HUES6 (cell line): ENCODE measurements at regions not wholly inside any gene's neighbourhood (a gene's known extent, or its start where the extent isn't known, plus 50 kb on each side); places are given as distances from the start of the nearest gene placed in this dataset.
"Not testable (repeated sequence)": the region's sequence is repeated elsewhere in the genome, so short reads cannot be mapped to it uniquely, and the experiment has no call there.

Source experiments
- H3K27ac ChIP-seq: 2 replicates; pipeline ENCODE4 v1.7.0; 2013; ENCODE audit warnings: low read depth, mild to moderate bottlenecking, low read length, inconsistent platforms
- H3K27me3 ChIP-seq: 2 replicates; pipeline ENCODE4 v1.6.1; 2013; ENCODE audit warnings: low read length; ENCODE audit not compliant: control insufficient read depth, insufficient read depth
- H3K36me3 ChIP-seq: 2 replicates; pipeline ENCODE4 v1.6.1; 2013; ENCODE audit warnings: low read length; ENCODE audit not compliant: control insufficient read depth, insufficient read depth
- H3K4me1 ChIP-seq: 2 replicates; pipeline ENCODE4 v1.6.1; 2013; ENCODE audit warnings: low read length; ENCODE audit not compliant: control insufficient read depth, insufficient read depth
- H3K4me3 ChIP-seq: 2 replicates; pipeline ENCODE4 v1.5.1; 2013; ENCODE audit warnings: low read depth, low read length
- H3K9ac ChIP-seq: one replicate; pipeline ENCODE4 v1.6.1; 2013; ENCODE audit warnings: mild to moderate bottlenecking, low read length
- H3K9me3 ChIP-seq: 2 replicates; pipeline ENCODE4 v1.6.1; 2013; ENCODE audit warnings: low read depth, low read length; ENCODE audit not compliant: control insufficient read depth, insufficient read depth

- no peaks in the 10 kb centered on the region for H3K27me3 ChIP-seq
- H3K4me1 ChIP-seq: no peaks in the 10 kb centered on the region
- H3K27ac ChIP-seq: no peak overlapping the region
- H3K4me3 ChIP-seq: no peak overlapping the region
- H3K9ac ChIP-seq: no peak overlapping the region
- no peaks in the 10 kb centered on the region for H3K36me3 ChIP-seq
- no peaks in the 10 kb centered on the region for H3K9me3 ChIP-seq
Observed at GRCh38 chrX:147468600-147468999, 443.1 kb upstream of the FMR1 start.

GRCh38 chrX:147476008-147476407 is 435.7 kb upstream of the FMR1 start:
- no peak overlapping the region for H3K9ac ChIP-seq
- H3K27me3 ChIP-seq: no peaks in the 10 kb centered on the region; the same call in 1 of the 2 replicates
- no peak overlapping the region for H3K4me3 ChIP-seq
- no peaks in the 10 kb centered on the region for H3K4me1 ChIP-seq
- H3K36me3 ChIP-seq: no peaks in the 10 kb centered on the region
- no peaks in the 10 kb centered on the region for H3K9me3 ChIP-seq
- no peak overlapping the region for H3K27ac ChIP-seq

- Histone ChIP-seq H3K4me3 (no peak overlapping the region), H3K36me3 (no peaks in the 10 kb centered on the region), H3K9ac (no peak overlapping the region), H3K9me3 (no peaks in the 10 kb centered on the region), H3K4me1 (no peaks in the 10 kb centered on the region), H3K27ac (no peak overlapping the region), H3K27me3 (no peaks in the 10 kb centered on the region; the same call in 1 of the 2 replicates)
Observed at GRCh38 chrX:147478899-147479298, 432.8 kb upstream of the FMR1 start.

- H3K27me3 ChIP-seq: no peaks in the 10 kb centered on the region
- no peak overlapping the region for H3K4me3 ChIP-seq
- H3K9me3 ChIP-seq: peaks cover 1% of the 10 kb centered on the region
- H3K9ac ChIP-seq: no peak overlapping the region
- H3K4me1 ChIP-seq: no peaks in the 10 kb centered on the region
- H3K27ac ChIP-seq: no peak overlapping the region
- H3K36me3 ChIP-seq: no peaks in the 10 kb centered on the region
Observed at GRCh38 chrX:147485207-147485606, 426.5 kb upstream of the FMR1 start.

GRCh38 chrX:147494365-147494764 is 417.4 kb upstream of the FMR1 start:
- H3K9ac ChIP-seq: no peak overlapping the region
- no peak overlapping the region for H3K27ac ChIP-seq
- peaks cover 6% of the 10 kb centered on the region for H3K9me3 ChIP-seq
- H3K4me3 ChIP-seq: no peak overlapping the region
- H3K36me3 ChIP-seq: no peaks in the 10 kb centered on the region
- peaks cover 5% of the 10 kb centered on the region for H3K4me1 ChIP-seq
- no peaks in the 10 kb centered on the region; the same call in 1 of the 2 replicates for H3K27me3 ChIP-seq

GRCh38 chrX:147498796-147499195 is 412.9 kb upstream of the FMR1 start:
- Histone ChIP-seq H3K4me3 (no peak overlapping the region), H3K36me3 (no peaks in the 10 kb centered on the region), H3K4me1 (peaks cover 5% of the 10 kb centered on the region), H3K27me3 (no peaks in the 10 kb centered on the region; the same call in 1 of the 2 replicates), H3K9me3 (no peaks in the 10 kb centered on the region), H3K9ac (no peak overlapping the region), H3K27ac (no peak overlapping the region)

- no peaks in the 10 kb centered on the region for H3K9me3 ChIP-seq
- no peaks in the 10 kb centered on the region for H3K27me3 ChIP-seq
- H3K4me1 ChIP-seq: no peaks in the 10 kb centered on the region
- no peaks in the 10 kb centered on the region for H3K36me3 ChIP-seq
- no peak overlapping the region for H3K9ac ChIP-seq
- no peak overlapping the region for H3K27ac ChIP-seq
- no peak overlapping the region for H3K4me3 ChIP-seq
Observed at GRCh38 chrX:147522981-147523380, 388.7 kb upstream of the FMR1 start.

DNA sequence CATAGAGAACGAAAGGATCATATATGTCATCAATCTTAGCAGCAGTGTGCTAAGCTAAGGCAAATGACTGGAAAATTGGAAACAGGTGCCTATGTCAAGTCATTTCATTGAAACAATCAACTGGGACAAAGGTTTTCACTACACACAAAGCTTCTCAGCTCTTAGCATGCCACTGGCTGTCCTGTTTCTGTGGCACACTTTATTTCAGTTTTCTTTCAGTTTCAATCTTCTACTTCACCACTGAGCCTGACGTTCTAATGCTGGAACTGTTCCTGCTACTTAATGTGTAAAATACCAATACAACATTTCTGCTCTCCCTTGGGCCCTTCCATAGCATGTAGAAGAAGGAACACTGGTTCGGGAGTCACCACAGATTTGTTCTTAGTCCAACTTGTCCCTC is 378.3 kb upstream of the FMR1 start:
- Histone ChIP-seq H3K4me1 (no peaks in the 10 kb centered on the region), H3K9me3 (no peaks in the 10 kb centered on the region), H3K27ac (no peak overlapping the region), H3K9ac (no peak overlapping the region), H3K4me3 (no peak overlapping the region), H3K36me3 (no peaks in the 10 kb centered on the region), H3K27me3 (no peaks in the 10 kb centered on the region; the same call in 1 of the 2 replicates)

- H3K36me3 ChIP-seq: no peaks in the 10 kb centered on the region
- H3K4me1 ChIP-seq: peaks cover 5% of the 10 kb centered on the region
- no peak overlapping the region for H3K4me3 ChIP-seq
- no peaks in the 10 kb centered on the region for H3K9me3 ChIP-seq
- no peaks in the 10 kb centered on the region; the same call in 1 of the 2 replicates for H3K27me3 ChIP-seq
- no peak overlapping the region for H3K9ac ChIP-seq
- H3K27ac ChIP-seq: no peak overlapping the region
Observed at GRCh38 chrX:147537172-147537571, 374.5 kb upstream of the FMR1 start.

GRCh38 chrX:147548023-147548422 is 363.7 kb upstream of the FMR1 start:
- not testable (repeated sequence) for H3K4me1 ChIP-seq, H3K27ac ChIP-seq, H3K27me3 ChIP-seq, H3K9ac ChIP-seq, H3K36me3 ChIP-seq, H3K9me3 ChIP-seq, H3K4me3 ChIP-seq

GRCh38 chrX:147550217-147550616 is 361.5 kb upstream of the FMR1 start:
- Histone ChIP-seq H3K4me1 (no peaks in the 10 kb centered on the region), H3K4me3 (no peak overlapping the region), H3K9me3 (no peaks in the 10 kb centered on the region; the same call in 1 of the 2 replicates), H3K36me3 (no peaks in the 10 kb centered on the region), H3K27ac (no peak overlapping the region), H3K9ac (no peak overlapping the region), H3K27me3 (peaks cover 6% of the 10 kb centered on the region)

DNA sequence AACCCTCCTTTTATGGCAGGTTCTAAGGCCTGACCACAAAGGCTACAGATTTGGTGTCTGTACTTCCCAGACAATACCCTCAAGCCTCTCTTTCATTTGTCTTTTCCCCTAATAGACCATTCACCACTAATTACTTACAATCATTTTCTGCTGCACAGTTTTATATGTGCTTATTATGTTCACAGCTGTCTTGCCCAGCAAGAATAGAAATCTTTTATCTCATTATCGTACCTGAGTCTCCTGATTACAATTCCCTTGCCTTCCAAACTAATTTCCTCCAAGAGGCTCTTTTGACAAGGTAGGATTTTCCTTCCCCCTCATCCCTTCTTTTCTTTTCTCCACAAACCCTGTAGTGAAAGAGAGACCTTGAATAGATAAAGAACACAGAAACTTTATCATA is 352.5 kb upstream of the FMR1 start:
- Histone ChIP-seq H3K9me3 (no peaks in the 10 kb centered on the region), H3K4me3 (no peak overlapping the region), H3K4me1 (no peaks in the 10 kb centered on the region), H3K27ac (no peak overlapping the region), H3K36me3 (no peaks in the 10 kb centered on the region), H3K27me3 (peaks cover 6% of the 10 kb centered on the region), H3K9ac (no peak overlapping the region)
